Spinal cord (tissue), 9 donors: ENCODE measurements at regions not wholly inside any gene's neighbourhood (a gene's known extent, or its start where the extent isn't known, plus 50 kb on each side); places are given as distances from the start of the nearest gene placed in this dataset.
A peak's percentile ranks its signal among the peaks of the same experiment; 100 is the strongest.

ENCODE experiments used
- DNase-seq, 6 donors: peaks; one replicate each; pipeline versions ENCODE4 v3.0.0 to v3.0.0-alpha.2; 2013 to 2015; ENCODE audit warnings: low spot score in 6 of 6, low read depth in 4 of 6
- H3K27ac ChIP-seq: one replicate; pipeline ENCODE4 v1.5.1; 2013; ENCODE audit warnings: low read depth, low read length, control low read depth
- H3K27me3 ChIP-seq: one replicate; pipeline ENCODE4 v1.6.1; 2013; ENCODE audit warnings: low read length; ENCODE audit not compliant: control insufficient read depth, insufficient read depth
- H3K36me3 ChIP-seq: one replicate; pipeline ENCODE4 v1.6.1; 2013; ENCODE audit warnings: low read length; ENCODE audit not compliant: control insufficient read depth, insufficient read depth
- H3K4me1 ChIP-seq: one replicate; pipeline ENCODE4 v1.6.1; 2013; ENCODE audit warnings: low read length; ENCODE audit not compliant: control insufficient read depth, insufficient read depth
- H3K4me3 ChIP-seq: one replicate; pipeline ENCODE4 v1.5.1; 2013; ENCODE audit warnings: low read depth, low read length, control low read depth
- H3K9me3 ChIP-seq: one replicate; pipeline ENCODE4 v1.6.1; 2013; ENCODE audit warnings: low read length; ENCODE audit not compliant: control insufficient read depth, insufficient read depth
- WGBS: methylation state at CpG from one replicate; pipeline ENCODE4 v1.1.5; 2013; ENCODE audit warnings: missing lambda C conversion rate; ENCODE audit not compliant: insufficient coverage; 5-methylcytosine and 5-hydroxymethylcytosine counted together
- donor health status: healthy.

DNA sequence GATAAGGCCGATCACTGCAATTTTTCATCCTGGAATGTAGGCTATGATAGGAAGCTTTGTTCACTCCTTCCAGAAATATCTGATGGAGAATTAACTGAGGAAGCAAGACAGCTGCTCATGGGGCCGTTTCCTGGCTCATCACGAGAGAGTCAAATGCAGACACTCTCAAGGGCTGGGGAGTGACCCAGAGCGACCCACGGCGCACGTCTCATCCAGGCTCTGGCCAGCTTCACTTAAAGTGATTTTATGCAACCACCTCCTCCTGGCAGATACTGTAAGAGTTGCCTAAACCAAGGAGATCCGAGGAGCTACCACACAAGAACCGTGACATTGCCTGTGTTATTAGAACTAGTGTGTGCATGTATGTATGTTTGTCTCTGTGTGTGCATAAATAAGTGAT, 530.8 kb downstream of the TCERG1L start:
- Histone ChIP-seq H3K4me3 (no peak overlapping the region), H3K27ac (no peak overlapping the region), H3K36me3 (no peaks in the 10 kb centered on the region), H3K9me3 (no peaks in the 10 kb centered on the region), H3K4me1 (peaks cover 6% of the 10 kb centered on the region), H3K27me3 (no peaks in the 10 kb centered on the region)
- 65% methylated on average over 7 of the region's 9 CpGs for WGBS
- no peak for DNase-seq

DNA sequence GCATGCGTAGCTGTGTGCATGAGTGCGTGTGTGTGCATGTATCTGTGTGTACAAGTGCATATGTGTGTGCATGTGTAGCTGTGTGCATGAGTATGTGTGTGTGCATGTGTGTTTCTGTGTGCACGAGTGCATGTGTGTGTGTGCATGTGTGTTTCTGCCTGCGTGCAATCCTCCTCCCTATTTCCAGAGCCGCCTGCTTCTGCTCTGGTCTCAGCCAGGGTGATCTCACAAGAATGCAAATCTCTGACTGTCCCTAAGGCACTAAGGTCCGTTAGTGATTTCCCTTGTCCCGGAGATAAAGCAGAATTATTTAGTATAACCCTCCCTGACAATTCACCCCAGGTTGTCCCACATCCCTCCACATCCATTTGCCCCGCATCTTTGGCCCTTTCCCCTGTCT, 530.3 kb downstream of the TCERG1L start:
- WGBS: 81% methylated on average over 7 of the region's 8 CpGs
- H3K4me1 ChIP-seq: peaks cover 6% of the 10 kb centered on the region
- H3K36me3 ChIP-seq: no peaks in the 10 kb centered on the region
- no peaks in the 10 kb centered on the region for H3K27me3 ChIP-seq
- DNase-seq: no peak
- H3K9me3 ChIP-seq: no peaks in the 10 kb centered on the region
- no peak overlapping the region for H3K27ac ChIP-seq
- H3K4me3 ChIP-seq: no peak overlapping the region

DNA sequence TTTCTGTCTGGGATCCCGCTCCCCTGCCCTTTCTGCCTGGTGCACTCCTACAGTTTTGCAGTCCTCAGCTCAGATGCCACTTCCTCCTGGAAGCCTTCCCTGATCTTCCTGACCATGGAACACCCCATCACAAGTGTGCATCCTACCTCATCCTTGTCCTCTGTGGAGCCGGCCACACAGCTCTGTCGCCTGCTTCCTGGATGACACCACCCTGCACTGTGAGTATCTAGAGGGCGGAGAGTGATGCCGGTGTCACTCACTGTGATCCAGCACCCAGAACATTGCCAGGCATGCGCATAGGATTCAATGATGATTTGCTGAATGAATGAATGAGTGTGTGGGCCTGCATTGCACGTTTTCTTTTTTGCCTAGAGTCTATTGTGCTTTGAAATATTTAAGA, 529.9 kb downstream of the TCERG1L start:
- no peak overlapping the region for H3K27ac ChIP-seq
- no peak overlapping the region for H3K4me3 ChIP-seq
- no peak for DNase-seq
- no peaks in the 10 kb centered on the region for H3K27me3 ChIP-seq
- H3K4me1 ChIP-seq: peaks cover 6% of the 10 kb centered on the region
- no peaks in the 10 kb centered on the region for H3K9me3 ChIP-seq
- no peaks in the 10 kb centered on the region for H3K36me3 ChIP-seq
- 91% methylated on average over 3 of the region's 7 CpGs for WGBS

DNA sequence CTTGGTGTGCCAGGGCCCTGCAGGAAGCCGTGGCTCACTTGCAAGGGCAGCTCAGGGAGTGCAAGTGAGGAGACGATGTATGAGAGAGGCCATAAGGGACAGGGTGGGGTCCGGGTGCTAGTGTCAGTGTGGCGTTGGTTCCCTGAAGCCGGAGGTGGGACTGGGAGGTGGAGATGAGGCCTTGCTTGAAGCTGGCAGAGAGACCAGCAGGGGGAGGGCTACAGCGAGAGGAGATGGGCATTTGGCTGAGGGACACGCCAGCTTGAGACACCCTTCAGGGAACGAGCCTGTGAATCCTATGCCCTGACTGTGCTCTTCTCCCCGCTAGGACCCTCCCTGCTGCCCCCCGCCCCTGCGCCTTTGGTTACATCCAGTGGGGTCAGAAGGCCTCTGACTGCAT, 529.1 kb downstream of the TCERG1L start:
- H3K27ac ChIP-seq: no peak overlapping the region
- H3K9me3 ChIP-seq: no peaks in the 10 kb centered on the region
- peaks cover 6% of the 10 kb centered on the region for H3K4me1 ChIP-seq
- DNase-seq: no peak
- 71% methylated on average over 10 of the region's 11 CpGs for WGBS
- no peak overlapping the region for H3K4me3 ChIP-seq
- H3K27me3 ChIP-seq: no peaks in the 10 kb centered on the region
- no peaks in the 10 kb centered on the region for H3K36me3 ChIP-seq

DNA sequence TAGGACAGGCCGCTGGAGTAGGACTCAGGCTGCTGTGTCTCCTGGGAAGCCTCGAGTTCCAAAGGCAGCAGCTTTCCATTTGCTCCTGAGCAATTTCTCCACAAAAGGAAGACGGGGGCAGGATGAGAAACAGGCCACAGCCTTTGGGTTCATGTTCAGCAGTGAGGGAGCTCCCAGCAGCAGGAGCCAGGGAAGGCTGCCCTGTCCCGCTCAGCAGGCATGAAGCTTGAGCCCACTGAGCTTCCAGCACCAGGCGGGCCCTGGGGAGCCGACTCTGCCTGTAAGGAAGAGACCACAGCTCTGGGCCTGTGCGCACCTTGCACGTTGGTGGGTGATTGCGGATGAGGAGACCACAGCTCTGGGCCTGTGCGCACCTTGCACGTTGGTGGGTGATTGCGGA, 527.2 kb downstream of the TCERG1L start:
- Histone ChIP-seq H3K4me1 (peaks cover 6% of the 10 kb centered on the region), H3K9me3 (no peaks in the 10 kb centered on the region), H3K36me3 (no peaks in the 10 kb centered on the region), H3K27ac (no peak overlapping the region), H3K4me3 (no peak overlapping the region), H3K27me3 (no peaks in the 10 kb centered on the region)
- 89% methylated on average over 9 of the region's 12 CpGs for WGBS
- no peak for DNase-seq

DNA sequence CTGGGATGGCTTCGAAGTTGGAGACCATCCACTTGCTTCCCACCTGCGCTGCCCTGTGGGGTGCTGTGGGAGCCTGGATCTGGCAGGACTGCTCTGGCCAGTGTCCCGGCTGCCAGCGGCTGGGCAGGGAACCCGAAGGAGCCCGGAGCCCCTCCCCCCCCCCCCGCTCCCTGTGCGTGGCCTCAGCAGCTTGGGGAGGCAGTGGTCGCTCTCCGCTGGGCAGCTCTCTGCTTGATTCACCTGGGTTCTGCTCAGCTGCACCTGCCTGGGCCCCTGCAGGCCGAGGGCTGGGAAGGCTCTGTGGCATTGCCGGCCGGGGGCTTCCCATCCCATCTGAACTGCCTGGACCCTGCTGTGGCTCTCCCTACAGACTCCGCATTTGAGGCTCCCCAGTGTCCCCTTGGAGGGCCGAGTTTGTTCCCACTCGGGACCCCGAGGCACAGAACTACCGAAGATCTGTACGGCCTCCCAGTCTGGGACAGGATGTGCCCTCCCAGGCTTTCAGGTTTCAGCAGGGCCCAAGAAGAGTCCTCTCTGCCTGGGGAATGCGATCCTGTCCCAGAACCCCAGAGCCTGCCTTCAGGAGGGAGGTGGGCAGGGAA, 525.1 kb downstream of the TCERG1L start:
- Histone ChIP-seq H3K36me3 (no peaks in the 10 kb centered on the region), H3K9me3 (no peaks in the 10 kb centered on the region), H3K4me3 (no peak overlapping the region), H3K27ac (no peak overlapping the region), H3K27me3 (no peaks in the 10 kb centered on the region), H3K4me1 (peaks cover 6% of the 10 kb centered on the region)
- WGBS: 86% methylated on average over 17 of the region's 20 CpGs
- no peak for DNase-seq

DNA sequence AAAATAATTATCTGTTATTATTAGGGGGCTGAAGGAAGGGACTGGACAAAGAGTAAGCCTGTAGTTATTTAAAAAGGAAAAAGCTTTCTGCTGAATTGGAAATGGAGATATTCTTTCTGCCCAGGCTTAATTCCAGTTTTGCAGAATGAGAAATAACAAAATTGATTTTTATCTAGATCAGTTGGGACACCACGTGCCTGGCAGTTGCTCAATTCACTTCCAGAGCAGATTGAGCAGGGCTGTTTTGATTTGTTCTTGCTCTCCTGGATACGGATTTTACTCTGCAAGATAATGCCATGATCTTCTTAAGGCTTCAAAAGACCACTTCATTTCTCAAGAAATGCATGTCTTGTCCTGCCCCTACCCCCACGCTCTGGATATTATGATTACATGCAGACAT, 524.3 kb downstream of the TCERG1L start:
- 29% methylated on average over 1 of the region's 3 CpGs for WGBS
- peak in 2 of 6 donors; percentile 45 to 74 for DNase-seq
- Histone ChIP-seq H3K4me1 (peaks cover 6% of the 10 kb centered on the region), H3K9me3 (peaks cover 1% of the 10 kb centered on the region), H3K36me3 (no peaks in the 10 kb centered on the region), H3K27me3 (no peaks in the 10 kb centered on the region), H3K4me3 (no peak overlapping the region), H3K27ac (no peak overlapping the region)

DNA sequence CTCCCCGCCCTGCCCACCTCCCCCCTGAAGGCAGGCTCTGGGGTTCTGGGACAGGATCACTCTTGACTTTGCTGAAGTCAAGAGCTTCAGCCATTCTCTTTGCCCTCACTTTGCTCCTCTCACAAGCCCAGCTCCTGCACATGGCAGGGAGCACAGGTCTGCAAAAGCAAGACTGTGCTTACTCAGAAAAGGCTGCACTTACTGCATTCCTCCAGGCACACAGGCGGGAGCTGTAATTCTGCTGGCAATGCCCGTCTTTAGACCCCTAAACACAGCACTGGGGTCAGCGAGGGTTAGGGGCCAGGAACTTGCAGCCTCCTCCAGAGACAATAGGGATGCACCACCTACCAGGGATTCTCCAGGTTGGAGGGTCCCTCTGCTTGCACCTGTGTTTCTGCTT, 523.7 kb downstream of the TCERG1L start:
- Histone ChIP-seq H3K36me3 (no peaks in the 10 kb centered on the region), H3K27me3 (no peaks in the 10 kb centered on the region), H3K9me3 (peaks cover 2% of the 10 kb centered on the region), H3K4me3 (no peak overlapping the region), H3K27ac (no peak overlapping the region), H3K4me1 (peaks cover 6% of the 10 kb centered on the region)
- 72% methylated on average over 4 of the region's 4 CpGs for WGBS
- DNase-seq: no peak

DNA sequence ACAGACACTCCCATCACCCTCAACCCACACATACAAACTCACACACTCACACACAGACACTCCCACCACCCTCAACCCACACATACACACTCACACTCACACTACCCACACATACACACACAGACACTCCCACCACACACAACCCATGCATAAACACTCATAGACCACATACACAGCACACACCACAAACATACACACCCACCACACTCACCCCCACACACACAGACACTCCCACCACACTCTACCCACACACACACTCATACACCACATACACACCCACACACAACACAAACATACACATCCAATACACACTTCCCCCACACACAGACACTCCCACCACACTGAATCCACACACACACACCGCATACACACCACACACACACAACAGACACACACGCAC, 521.2 kb downstream of the TCERG1L start:
- no peak overlapping the region for H3K4me3 ChIP-seq
- H3K27ac ChIP-seq: no peak overlapping the region
- no peaks in the 10 kb centered on the region for H3K27me3 ChIP-seq
- peaks cover 2% of the 10 kb centered on the region for H3K9me3 ChIP-seq
- H3K36me3 ChIP-seq: no peaks in the 10 kb centered on the region
- 71% methylated on average over 1 of the region's 2 CpGs for WGBS
- no peak for DNase-seq
- no peaks in the 10 kb centered on the region for H3K4me1 ChIP-seq

DNA sequence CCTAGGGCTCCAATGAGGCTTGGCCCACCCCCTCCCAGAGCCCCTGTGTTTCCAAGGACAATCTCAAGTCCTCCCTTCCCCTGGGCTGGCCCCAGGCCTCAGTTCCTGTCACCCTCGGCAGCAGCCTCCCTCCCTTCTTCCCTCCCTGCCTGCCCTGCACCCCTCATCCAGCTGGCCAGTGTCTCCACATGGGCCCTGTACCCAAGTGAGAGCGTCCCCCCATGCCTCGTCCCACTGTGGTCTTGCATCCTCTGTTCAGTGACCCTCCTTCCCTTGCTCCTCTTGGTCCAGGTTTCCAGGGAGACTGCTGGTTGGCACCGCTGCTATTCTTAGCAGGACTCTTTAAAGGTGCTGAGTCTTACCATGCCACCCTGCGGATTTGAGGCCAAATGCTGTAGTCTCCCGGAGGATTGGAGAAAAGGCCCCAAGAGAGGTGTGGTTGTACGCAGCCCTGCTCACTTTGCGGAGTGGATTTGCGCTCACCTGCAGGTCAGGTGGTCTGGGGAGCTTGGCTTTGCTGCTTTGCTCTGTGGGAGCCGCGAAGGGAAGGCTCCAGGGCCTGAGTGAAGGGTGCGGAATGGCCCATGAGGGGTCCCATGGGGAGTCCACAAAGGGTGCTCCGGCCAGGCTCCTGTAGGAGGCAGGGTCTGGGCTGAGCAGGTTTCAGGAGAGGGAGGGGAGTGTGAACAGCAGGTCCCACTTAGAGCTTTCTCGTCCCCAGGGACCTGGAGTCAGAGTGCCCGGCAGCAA, 519.2 kb downstream of the TCERG1L start:
- 93% methylated on average over 15 of the region's 15 CpGs for WGBS
- Histone ChIP-seq H3K27ac (no peak overlapping the region), H3K4me1 (no peaks in the 10 kb centered on the region), H3K9me3 (peaks cover 2% of the 10 kb centered on the region), H3K36me3 (no peaks in the 10 kb centered on the region), H3K4me3 (no peak overlapping the region), H3K27me3 (no peaks in the 10 kb centered on the region)
- DNase-seq: no peak
